GM21528 (cell line): ENCODE measurements at regions not wholly inside any gene's neighbourhood (a gene's known extent, or its start where the extent isn't known, plus 50 kb on each side); places are given as distances from the start of the nearest gene placed in this dataset.

Experiments used
- ATAC-seq: cut with Tn5 transposase; IDR thresholded peaks from one replicate; pipeline ENCODE4 v1.9.1; 2021; ENCODE audit warnings: mild to moderate bottlenecking, moderate library complexity; ENCODE audit not compliant: unreplicated experiment, low FRiP score

- no peak for ATAC-seq
Measured at GRCh38 chr20:47875297-47876025, 90.2 kb upstream of the SULF2 start.

GRCh38 chr20:47872341-47872740 is 87.1 kb upstream of the SULF2 start:
- no peak for ATAC-seq

- no peak for ATAC-seq
Measured at GRCh38 chr20:47870475-47870874, 85.2 kb upstream of the SULF2 start.

- no peak for ATAC-seq
Measured at GRCh38 chr20:47868744-47869143, 83.5 kb upstream of the SULF2 start.

GRCh38 chr20:47868236-47868635 is 83.0 kb upstream of the SULF2 start:
- ATAC-seq = no peak

GRCh38 chr20:47867831-47868230 is 82.5 kb upstream of the SULF2 start:
- ATAC-seq = no peak

- no peak for ATAC-seq
Measured at GRCh38 chr20:47866480-47866879, 81.2 kb upstream of the SULF2 start.

- ATAC-seq = no peak
Measured at GRCh38 chr20:47865912-47866311, 80.6 kb upstream of the SULF2 start.

GRCh38 chr20:47865451-47865850 is 80.2 kb upstream of the SULF2 start:
- ATAC-seq = no peak

- ATAC-seq = no peak
Measured at GRCh38 chr20:47863981-47864380, 78.7 kb upstream of the SULF2 start.

- ATAC-seq = no peak
Measured at GRCh38 chr20:47863315-47863965, 78.2 kb upstream of the SULF2 start.

GRCh38 chr20:47862574-47863240 is 77.4 kb upstream of the SULF2 start:
- no peak for ATAC-seq

GRCh38 chr20:47861116-47861515 is 75.8 kb upstream of the SULF2 start:
- ATAC-seq = no peak

GRCh38 chr20:47860049-47860830 is 75.0 kb upstream of the SULF2 start:
- ATAC-seq = no peak

- ATAC-seq = no peak
Measured at GRCh38 chr20:47859278-47859677, 74.0 kb upstream of the SULF2 start.

- no peak for ATAC-seq
Measured at GRCh38 chr20:47857569-47858464, 72.5 kb upstream of the SULF2 start.

GRCh38 chr20:47857187-47857568 is 71.9 kb upstream of the SULF2 start:
- ATAC-seq = no peak

- no peak for ATAC-seq
Measured at GRCh38 chr20:47855799-47856198, 70.5 kb upstream of the SULF2 start.

- no peak for ATAC-seq
Measured at GRCh38 chr20:47854687-47855212, 69.5 kb upstream of the SULF2 start.

GRCh38 chr20:47851774-47852173 is 66.5 kb upstream of the SULF2 start:
- ATAC-seq = no peak
